ENCODE measurements at regions not wholly inside any gene's neighbourhood (a gene's known extent, or its start where the extent isn't known, plus 50 kb on each side); places are given as distances from the start of the nearest gene placed in this dataset.

DNA sequence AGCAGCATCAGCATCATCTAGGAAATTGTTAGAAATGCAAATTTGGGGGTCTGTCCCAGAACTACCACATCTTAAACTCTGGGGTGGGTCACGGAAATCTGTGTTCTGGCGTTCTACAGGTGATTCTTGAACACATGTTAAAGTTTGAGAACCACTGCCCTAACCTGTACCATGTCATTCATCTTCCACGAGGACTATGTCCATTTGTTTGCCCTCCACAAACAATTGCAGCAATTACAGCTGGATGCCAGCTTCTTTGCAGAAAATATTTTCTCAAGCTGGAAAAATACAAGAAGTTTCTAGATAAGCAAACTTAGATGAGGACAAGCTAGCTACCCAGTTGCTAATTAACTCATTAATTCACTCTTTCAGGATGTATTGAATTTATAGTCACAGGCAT lies 54.1 kb downstream of the MAFB start:
- H3K4me1 ChIP-seq, result peaks cover 14% of the 10 kb centered on the region
- peak; percentile 24 for ATAC-seq
- H3K27ac ChIP-seq, result no peak overlapping the region
- H3K27me3 ChIP-seq, result no peaks in the 10 kb centered on the region
- TF ChIP-seq POLR2A (IDR thresholded peaks at IDR 0.05), result no peak
- TF ChIP-seq, protein P1, sequence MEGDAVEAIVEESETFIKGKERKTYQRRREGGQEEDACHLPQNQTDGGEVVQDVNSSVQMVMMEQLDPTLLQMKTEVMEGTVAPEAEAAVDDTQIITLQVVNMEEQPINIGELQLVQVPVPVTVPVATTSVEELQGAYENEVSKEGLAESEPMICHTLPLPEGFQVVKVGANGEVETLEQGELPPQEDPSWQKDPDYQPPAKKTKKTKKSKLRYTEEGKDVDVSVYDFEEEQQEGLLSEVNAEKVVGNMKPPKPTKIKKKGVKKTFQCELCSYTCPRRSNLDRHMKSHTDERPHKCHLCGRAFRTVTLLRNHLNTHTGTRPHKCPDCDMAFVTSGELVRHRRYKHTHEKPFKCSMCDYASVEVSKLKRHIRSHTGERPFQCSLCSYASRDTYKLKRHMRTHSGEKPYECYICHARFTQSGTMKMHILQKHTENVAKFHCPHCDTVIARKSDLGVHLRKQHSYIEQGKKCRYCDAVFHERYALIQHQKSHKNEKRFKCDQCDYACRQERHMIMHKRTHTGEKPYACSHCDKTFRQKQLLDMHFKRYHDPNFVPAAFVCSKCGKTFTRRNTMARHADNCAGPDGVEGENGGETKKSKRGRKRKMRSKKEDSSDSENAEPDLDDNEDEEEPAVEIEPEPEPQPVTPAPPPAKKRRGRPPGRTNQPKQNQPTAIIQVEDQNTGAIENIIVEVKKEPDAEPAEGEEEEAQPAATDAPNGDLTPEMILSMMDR (IDR thresholded peaks at IDR 0.05), result no peak
- intact Hi-C loops (cut with DNase I), result no loop called here
- 19 to 20% methylated on average over 3 of the region's 3 CpGs for WGBS, 2 donors
- H3K4me3 ChIP-seq, result no peak overlapping the region
- H3K36me3 ChIP-seq (replicated peaks in 1 of 2; ENCODE audit: insufficient read depth in 1 of 2, low read depth in 2 of 2), result no peaks in the 10 kb centered on the region
- no peaks in the 10 kb centered on the region for H3K9me3 ChIP-seq
- DNase-seq, result no peak

DNA sequence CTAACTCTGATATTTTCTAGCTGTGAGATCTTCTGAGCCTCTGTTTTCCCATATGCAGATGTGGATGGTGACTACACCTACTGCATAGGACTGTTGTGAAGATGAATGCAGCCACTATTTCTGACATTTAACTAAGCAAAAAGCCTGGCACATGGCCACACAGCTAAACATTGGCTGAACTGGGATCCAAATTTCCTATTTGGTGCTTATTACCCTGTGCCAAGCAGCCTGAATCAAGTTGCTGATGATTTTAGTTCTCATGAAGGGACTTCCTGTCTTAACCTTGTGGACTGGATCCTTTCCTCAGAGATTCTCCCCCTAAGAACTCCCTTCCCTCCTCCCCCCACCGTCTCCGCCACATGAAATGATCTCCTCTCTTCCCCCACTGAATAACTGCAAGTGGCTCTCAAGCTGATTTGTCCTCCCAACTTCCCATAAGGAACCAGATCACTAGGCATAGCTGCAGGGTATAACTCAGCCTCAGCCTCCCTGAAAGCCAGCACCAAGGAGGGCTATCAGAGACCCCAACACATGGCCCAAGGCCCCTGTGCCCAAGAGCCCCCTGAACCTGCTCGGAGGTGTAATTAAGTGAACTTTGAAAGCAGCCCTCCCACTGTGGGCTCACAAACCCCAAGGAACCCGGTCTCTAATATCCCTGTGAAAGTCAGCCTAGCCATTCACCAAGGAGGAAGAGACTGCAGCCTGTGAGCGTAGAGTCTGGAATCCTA lies 55.7 kb downstream of the MAFB start:
- H3K36me3 ChIP-seq (replicated peaks in 1 of 2; ENCODE audit: insufficient read depth in 1 of 2, low read depth in 2 of 2), result no peaks in the 10 kb centered on the region
- no peak for DNase-seq
- intact Hi-C loops (cut with DNase I), result no loop called here

DNA sequence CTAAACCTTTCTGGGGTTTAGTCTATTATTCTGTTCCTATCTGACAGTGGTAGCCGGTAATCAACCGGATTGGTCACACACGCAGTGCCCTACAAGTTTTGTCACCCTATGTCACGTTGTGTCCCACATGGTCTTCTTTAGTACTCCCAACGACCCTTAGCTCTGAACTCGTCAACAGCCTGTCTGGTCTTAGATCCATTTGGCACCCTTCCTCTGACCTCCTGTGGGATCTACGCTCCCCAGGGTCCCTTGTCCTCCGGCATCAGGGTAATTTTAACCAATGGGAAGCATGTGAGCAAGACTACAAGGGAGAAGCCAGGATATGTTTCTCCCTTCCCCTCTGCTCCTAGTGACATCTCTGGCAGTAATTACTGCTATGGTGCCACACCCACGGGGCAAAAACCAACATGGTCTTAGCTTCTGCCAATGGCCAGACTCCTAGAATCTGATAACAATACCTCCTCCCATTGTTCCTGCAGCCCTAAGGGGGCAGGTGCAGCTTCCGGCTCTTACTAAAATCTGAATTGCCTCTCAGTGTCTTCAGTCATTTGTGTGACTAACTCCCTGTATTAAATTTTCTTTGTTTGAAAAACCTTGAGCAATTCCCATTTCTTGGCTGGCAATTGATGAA lies 56.6 kb downstream of the MAFB start:
- Histone ChIP-seq H3K36me3 (replicated peaks in 1 of 2; ENCODE audit: insufficient read depth in 1 of 2, low read depth in 2 of 2) (no peaks in the 10 kb centered on the region), H3K9me3 (no peaks in the 10 kb centered on the region), H3K4me1 (peaks cover 17% of the 10 kb centered on the region), H3K27me3 (no peaks in the 10 kb centered on the region), H3K27ac (no peak overlapping the region), H3K4me3 (no peak overlapping the region)
- DNase-seq, result no peak
- TF ChIP-seq POLR2A (IDR thresholded peaks at IDR 0.05), result no peak
- TF ChIP-seq, protein P1 (IDR thresholded peaks at IDR 0.05), result no peak
- intact Hi-C loops (cut with DNase I), result no loop called here
- no peak for ATAC-seq
- WGBS, 2 donors, result 82 to 90% methylated on average over 10 of the region's 10 CpGs

More for the DNA sequence above, 55.7 kb downstream of the MAFB start:
- Histone ChIP-seq H3K27ac (no peak overlapping the region), H3K4me1 (peaks cover 17% of the 10 kb centered on the region), H3K9me3 (no peaks in the 10 kb centered on the region), H3K4me3 (no peak overlapping the region), H3K27me3 (no peaks in the 10 kb centered on the region)
- no peak for ATAC-seq
- TF ChIP-seq, protein P1 (IDR thresholded peaks at IDR 0.05), result no peak
- WGBS, 2 donors, result 77 to 91% methylated on average over 3 to 5 of the region's 5 CpGs

DNA sequence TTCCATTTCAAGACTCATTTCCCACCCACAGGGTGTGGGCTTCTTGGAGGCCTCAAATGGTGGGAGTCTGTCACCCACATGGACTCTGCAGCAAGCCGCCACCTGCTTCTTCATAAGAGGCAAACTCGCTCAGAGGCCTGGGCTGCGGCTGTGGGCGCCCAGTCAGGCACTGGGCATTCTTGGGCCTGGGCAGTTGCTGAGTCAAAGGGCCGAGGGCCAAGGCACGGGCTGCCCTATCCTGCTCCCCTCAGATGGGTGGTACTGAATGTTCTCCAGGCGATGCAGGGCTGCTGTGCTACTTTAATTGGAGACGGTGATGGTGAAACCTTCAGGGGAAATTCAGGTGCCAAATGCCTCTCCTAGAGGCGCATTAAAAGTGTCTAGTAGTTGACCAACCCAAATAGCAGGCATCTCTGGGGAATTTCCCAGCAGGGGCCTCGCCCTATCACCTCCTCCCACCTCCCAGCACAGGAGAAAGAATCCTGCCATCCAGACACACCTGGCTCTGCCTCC lies 57.9 kb downstream of the MAFB start:
- H3K9me3 ChIP-seq, result no peaks in the 10 kb centered on the region
- DNase-seq (no peak), ATAC-seq (no peak)
- H3K4me3 ChIP-seq, result no peak overlapping the region
- TF ChIP-seq, protein P1 (IDR thresholded peaks at IDR 0.05), result no peak
- no peak for TF ChIP-seq POLR2A (IDR thresholded peaks at IDR 0.05)
- H3K27ac ChIP-seq, result no peak overlapping the region
- H3K4me1 ChIP-seq, result peaks cover 17% of the 10 kb centered on the region
- H3K27me3 ChIP-seq, result no peaks in the 10 kb centered on the region
- intact Hi-C loops (cut with DNase I), result no loop called here
- 89 to 92% methylated on average over 6 to 10 of the region's 10 CpGs for WGBS, 2 donors
- H3K36me3 ChIP-seq (replicated peaks in 1 of 2; ENCODE audit: insufficient read depth in 1 of 2, low read depth in 2 of 2), result no peaks in the 10 kb centered on the region

Measured in body of pancreas (tissue), 4 donors.